GM12878 (cell line): ENCODE measurements at regions not wholly inside any gene's neighbourhood (a gene's known extent, or its start where the extent isn't known, plus 50 kb on each side); places are given as distances from the start of the nearest gene placed in this dataset.

Experiments
- ATAC-seq: fragments of 200-7000 bp; cut with Tn5 transposase; 3 replicates; pipeline ENCODE4 v1.9.1; 2020; ENCODE audit warnings: mild to moderate bottlenecking, moderate library complexity
- BruUV-seq: library from RNA; stranded (reverse); fragments of 400-500 nt; replicated peaks from 2 replicates; lab custom pipeline; 2021; lab: Mats Ljungman, UMichigan
- CTCF ChIA-PET: fragments of 300-600 bp; sonication (Branson Sonifier 250); formaldehyde crosslinking; extraction: SDS; loops from one replicate; lab custom pipeline; 2021; ENCODE audit warnings: inconsistent platforms; lab: Yijun Ruan, JAX
- POLR2A ChIA-PET: fragments of 350-600 bp; formaldehyde crosslinking; extraction: SDS; loops from one replicate; lab custom pipeline; 2021; ENCODE audit warnings: inconsistent platforms; lab: Charles Lee
- RAD21 ChIA-PET: fragments of 300-600 bp; sonication (Branson Sonifier 250); formaldehyde crosslinking; loops from one replicate; lab custom pipeline; 2023; ENCODE audit warnings: antibody characterized with exemption; ENCODE audit not compliant: unreplicated experiment; lab: Charles Lee
- SMC1A ChIA-PET: fragments of 300-600 bp; sonication (Branson Sonifier 250); formaldehyde crosslinking; loops from one replicate; lab custom pipeline; 2023; ENCODE audit not compliant: unreplicated experiment, uncharacterized antibody; lab: Charles Lee
- DNase-seq: peaks from one replicate; pipeline ENCODE4 v3.0.0-alpha.2; 2011; ENCODE audit warnings: low read depth, low spot score
- FAIRE-seq: peaks from 3 replicates; lab custom pipeline; 2011; peaks lifted over from hg19 to GRCh38; lab: Jason Lieb, UNC
- H2AFZ ChIP-seq: 2 replicates; pipeline ENCODE4 v1.6.0; 2011; ENCODE audit warnings: low read depth, low read length, control low read depth; ENCODE audit not compliant: control insufficient read depth
- H3K27ac ChIP-seq: 2 replicates; pipeline ENCODE4 v1.5.1; 2011; ENCODE audit warnings: control low read depth; ENCODE audit not compliant: control insufficient read depth, insufficient read depth
- H3K27me3 ChIP-seq, 2 experiments: replicated peaks in 1 of 2; 2 replicates each; pipeline versions ENCODE4 v1.6.0 to v1.6.1; 2011; ENCODE audit warnings: low read length in 1 of 2; ENCODE audit not compliant: control insufficient read depth in 2 of 2, insufficient read depth in 2 of 2
- H3K36me3 ChIP-seq, 2 experiments: 2 replicates each; pipeline ENCODE4 v1.5.1; 2011; ENCODE audit warnings: low read length in 1 of 2; ENCODE audit not compliant: control insufficient read depth in 2 of 2, insufficient read depth in 2 of 2
- H3K4me1 ChIP-seq: 2 replicates; pipeline ENCODE4 v1.6.1; 2011; ENCODE audit warnings: mild to moderate bottlenecking, low read length, moderate library complexity, mixed read lengths; ENCODE audit not compliant: control insufficient read depth, insufficient read depth
- H3K4me2 ChIP-seq: 2 replicates; pipeline ENCODE4 v1.6.0; 2011; ENCODE audit warnings: control low read depth; ENCODE audit not compliant: control insufficient read depth, insufficient read depth
- H3K4me3 ChIP-seq: fragments of 200-600 bp; sonication (generic); 2 replicates; pipeline ENCODE4 v1.5.1; 2016
- H3K79me2 ChIP-seq: 2 replicates; pipeline ENCODE4 v1.6.0; 2011; ENCODE audit warnings: low read length; ENCODE audit not compliant: control insufficient read depth, insufficient read depth
- H3K9ac ChIP-seq: 2 replicates; pipeline ENCODE4 v1.8.0; 2011; ENCODE audit warnings: low read length, control low read depth, mixed read lengths; ENCODE audit not compliant: control insufficient read depth, insufficient read depth
- H3K9me3 ChIP-seq: replicated peaks from 3 replicates; pipeline ENCODE4 v1.5.1; 2011; ENCODE audit warnings: mild to moderate bottlenecking, low read length; ENCODE audit not compliant: control insufficient read depth, insufficient read depth
- H4K20me1 ChIP-seq: 2 replicates; pipeline ENCODE4 v1.6.0; 2011; ENCODE audit not compliant: control insufficient read depth, insufficient read depth
- LARP7 ChIP-seq: fragments of 450-650 bp; IDR thresholded peaks from 2 replicates; pipeline ENCODE4 v1.6.1; 2017; ENCODE audit warnings: mild to moderate bottlenecking
- MEF2A ChIP-seq: IDR thresholded peaks from 2 replicates; pipeline ENCODE4 v1.6.1; 2011; ENCODE audit warnings: low read depth, mild to moderate bottlenecking, low read length, moderate library complexity; ENCODE audit not compliant: insufficient read depth
- NBN ChIP-seq: fragments of 450-650 bp; IDR thresholded peaks from 2 replicates; pipeline ENCODE4 v1.6.1; 2016
- PAX5 ChIP-seq: IDR thresholded peaks from 2 replicates; pipeline ENCODE4 v1.6.1; 2011; ENCODE audit warnings: low read depth, low read length, borderline replicate concordance
- RBBP5 ChIP-seq: fragments of 200-600 bp; sonication (generic); conservative IDR thresholded peaks from 2 replicates; pipeline ENCODE4 v1.6.1; 2016
- RCOR1 ChIP-seq: conservative IDR thresholded peaks from 2 replicates; pipeline ENCODE4 v1.6.1; 2012; ENCODE audit warnings: low read depth, low read length, improper control_type of control experiment
- SMARCA5 ChIP-seq: fragments of 450-650 bp; IDR thresholded peaks from 2 replicates; pipeline ENCODE4 v1.6.1; 2017; ENCODE audit warnings: mild to moderate bottlenecking
- SPI1 ChIP-seq: IDR thresholded peaks from 2 replicates; pipeline ENCODE4 v1.6.1; 2011; ENCODE audit warnings: low read depth, mild to moderate bottlenecking, low read length, moderate library complexity, borderline replicate concordance; ENCODE audit not compliant: insufficient read depth
- ZNF207 ChIP-seq: fragments of 450-650 bp; IDR thresholded peaks from 2 replicates; pipeline ENCODE4 v1.6.1; 2014; ENCODE audit warnings: antibody characterized with exemption, mild to moderate bottlenecking, borderline replicate concordance
- ZNF24 ChIP-seq: fragments of 450-650 bp; IDR thresholded peaks from 2 replicates; pipeline ENCODE4 v1.6.1; 2017; ENCODE audit warnings: antibody characterized with exemption, mild to moderate bottlenecking
- ZNF622 ChIP-seq: fragments of 450-650 bp; IDR thresholded peaks from 2 replicates; pipeline ENCODE4 v1.6.1; 2017; ENCODE audit warnings: mild to moderate bottlenecking, inconsistent platforms
- ZSCAN29 ChIP-seq: fragments of 450-650 bp; IDR thresholded peaks from 2 replicates; pipeline ENCODE4 v1.6.1; 2017; ENCODE audit warnings: mild to moderate bottlenecking, moderate library complexity
- WGBS: methylation state at CpG from one replicate; pipeline ENCODE4 v1.1.6; 2016; ENCODE audit warnings: low lambda C conversion rate; ENCODE audit not compliant: insufficient replicate concordance, insufficient coverage; ENCODE audit errors: missing lambda C conversion rate; 5-methylcytosine and 5-hydroxymethylcytosine counted together
- in situ Hi-C: fragments of 300-500 bp; cut with MboI; formaldehyde crosslinking; loops from 9 replicates; pipeline ENCODE4 v1.14.3; 2018; ENCODE audit warnings: mixed read lengths
- intact Hi-C: fragments of 100-400 bp; cut with micrococcal nuclease; formaldehyde crosslinking; loops from one replicate; pipeline ENCODE4 v1.14.2; 2022; ENCODE audit not compliant: unreplicated experiment
- TF ChIP-seq, protein P1 (sequence below): fragments of 450-650 bp; conservative IDR thresholded peaks from 2 replicates; pipeline ENCODE4 v1.6.1; 2017; ENCODE audit warnings: mild to moderate bottlenecking, moderate library complexity
- TF ChIP-seq, protein P2 (sequence below): fragments of 450-650 bp; IDR thresholded peaks from 2 replicates; pipeline ENCODE4 v1.6.1; 2016; ENCODE audit warnings: mild to moderate bottlenecking

- no peaks in the 10 kb centered on the region for H3K79me2 ChIP-seq
- ChIA-PET POLR2A (no interaction called here), SMC1A (no interaction called here), RAD21 (no interaction called here), CTCF (interaction anchor here (1.3 kb wide), 1 partner anchor 9 kb away, joined by 6 read pairs; no protein-coding TSS in a partner anchor)
- no peaks in the 10 kb centered on the region for H3K4me1 ChIP-seq
- no peak overlapping the region for H3K4me2 ChIP-seq
- WGBS = 4% methylated on average over 2 of the region's 2 CpGs
- H3K36me3 ChIP-seq = no peaks in the 10 kb centered on the region
- BruUV-seq = no TSS peak
- DNase-seq = no peak
- H3K27ac ChIP-seq = no peak overlapping the region
- no peak overlapping the region for H3K9ac ChIP-seq
- no peak for TF ChIP-seq RBBP5
- no peak for TF ChIP-seq ZNF24
- no peak for TF ChIP-seq LARP7
- no peak for TF ChIP-seq SMARCA5
- no peak for TF ChIP-seq PAX5
- no peak for TF ChIP-seq NBN
- no peak for TF ChIP-seq ZNF622
- TF ChIP-seq, protein P1, sequence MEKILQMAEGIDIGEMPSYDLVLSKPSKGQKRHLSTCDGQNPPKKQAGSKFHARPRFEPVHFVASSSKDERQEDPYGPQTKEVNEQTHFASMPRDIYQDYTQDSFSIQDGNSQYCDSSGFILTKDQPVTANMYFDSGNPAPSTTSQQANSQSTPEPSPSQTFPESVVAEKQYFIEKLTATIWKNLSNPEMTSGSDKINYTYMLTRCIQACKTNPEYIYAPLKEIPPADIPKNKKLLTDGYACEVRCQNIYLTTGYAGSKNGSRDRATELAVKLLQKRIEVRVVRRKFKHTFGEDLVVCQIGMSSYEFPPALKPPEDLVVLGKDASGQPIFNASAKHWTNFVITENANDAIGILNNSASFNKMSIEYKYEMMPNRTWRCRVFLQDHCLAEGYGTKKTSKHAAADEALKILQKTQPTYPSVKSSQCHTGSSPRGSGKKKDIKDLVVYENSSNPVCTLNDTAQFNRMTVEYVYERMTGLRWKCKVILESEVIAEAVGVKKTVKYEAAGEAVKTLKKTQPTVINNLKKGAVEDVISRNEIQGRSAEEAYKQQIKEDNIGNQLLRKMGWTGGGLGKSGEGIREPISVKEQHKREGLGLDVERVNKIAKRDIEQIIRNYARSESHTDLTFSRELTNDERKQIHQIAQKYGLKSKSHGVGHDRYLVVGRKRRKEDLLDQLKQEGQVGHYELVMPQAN = no peak
- no peak for TF ChIP-seq ZNF207
- TF ChIP-seq SPI1 = no peak
- TF ChIP-seq RCOR1 = no peak
- TF ChIP-seq MEF2A = no peak
- TF ChIP-seq ZSCAN29 = no peak
- TF ChIP-seq, protein P2, sequence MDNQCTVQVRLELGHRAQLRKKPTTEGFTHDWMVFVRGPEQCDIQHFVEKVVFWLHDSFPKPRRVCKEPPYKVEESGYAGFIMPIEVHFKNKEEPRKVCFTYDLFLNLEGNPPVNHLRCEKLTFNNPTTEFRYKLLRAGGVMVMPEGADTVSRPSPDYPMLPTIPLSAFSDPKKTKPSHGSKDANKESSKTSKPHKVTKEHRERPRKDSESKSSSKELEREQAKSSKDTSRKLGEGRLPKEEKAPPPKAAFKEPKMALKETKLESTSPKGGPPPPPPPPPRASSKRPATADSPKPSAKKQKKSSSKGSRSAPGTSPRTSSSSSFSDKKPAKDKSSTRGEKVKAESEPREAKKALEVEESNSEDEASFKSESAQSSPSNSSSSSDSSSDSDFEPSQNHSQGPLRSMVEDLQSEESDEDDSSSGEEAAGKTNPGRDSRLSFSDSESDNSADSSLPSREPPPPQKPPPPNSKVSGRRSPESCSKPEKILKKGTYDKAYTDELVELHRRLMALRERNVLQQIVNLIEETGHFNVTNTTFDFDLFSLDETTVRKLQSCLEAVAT = no peak
- H3K9me3 ChIP-seq = no peaks in the 10 kb centered on the region
- intact Hi-C loops = no loop called here
- H4K20me1 ChIP-seq = no peaks in the 10 kb centered on the region
- no peaks in the 10 kb centered on the region for H3K27me3 ChIP-seq
- FAIRE-seq = no peak
- in situ Hi-C loops = no loop called here
- no peak for ATAC-seq
- H3K4me3 ChIP-seq = no peak overlapping the region
- no peak overlapping the region for H2AFZ ChIP-seq
These were observed 1059.1 kb downstream of the SORCS3 start for GRCh38 chr10:105700218-105700617.
